GM12891 (cell line): ENCODE measurements at regions not wholly inside any gene's neighbourhood (a gene's known extent, or its start where the extent isn't known, plus 50 kb on each side); places are given as distances from the start of the nearest gene placed in this dataset.

Source experiments
- DNase-seq: peaks from one replicate; pipeline ENCODE4 v3.0.0; 2011; ENCODE audit warnings: low spot score; ENCODE audit not compliant: insufficient read length
- FAIRE-seq: peaks from 2 replicates; lab custom pipeline; 2011; peaks lifted over from hg19 to GRCh38; lab: Jason Lieb, UNC
- PAX5 ChIP-seq: IDR thresholded peaks from 2 replicates; pipeline ENCODE4 v1.6.1; 2011; ENCODE audit warnings: low read length, moderate library complexity, mild to moderate bottlenecking; ENCODE audit not compliant: insufficient read depth, severe bottlenecking
- POLR2A ChIP-seq: IDR thresholded peaks from 2 replicates; pipeline ENCODE4 v1.6.1; 2011; ENCODE audit warnings: low read depth, low read length, control low read depth
- POLR2AphosphoS5 ChIP-seq: IDR thresholded peaks from 2 replicates; pipeline ENCODE4 v1.6.1; 2011; ENCODE audit warnings: low read depth, low read length, control low read depth
- POU2F2 ChIP-seq: IDR thresholded peaks from 2 replicates; pipeline ENCODE4 v1.6.1; 2011; ENCODE audit warnings: low read depth, mild to moderate bottlenecking, control low read depth, low read length, moderate library complexity
- SPI1 ChIP-seq: IDR thresholded peaks from 2 replicates; pipeline ENCODE4 v1.6.1; 2011; ENCODE audit warnings: low read depth, low read length, control low read depth
- TAF1 ChIP-seq: IDR thresholded peaks from 2 replicates; pipeline ENCODE4 v1.6.1; 2011; ENCODE audit warnings: low read depth, low read length, control low read depth

- TF ChIP-seq POLR2AphosphoS5 (no peak), PAX5 (no peak), TAF1 (no peak), SPI1 (no peak), POU2F2 (no peak), POLR2A (no peak)
- FAIRE-seq: no peak
Observed at GRCh38 chr9:16152276-16153101, 599.6 kb downstream of the CCDC171 start.

GRCh38 chr9:16153221-16153620 is 600.4 kb downstream of the CCDC171 start:
- no peak for DNase-seq
- no peak for TF ChIP-seq POU2F2
- TF ChIP-seq POLR2A: no peak
- no peak for TF ChIP-seq SPI1
- no peak for TF ChIP-seq TAF1
- no peak for TF ChIP-seq PAX5
- no peak for TF ChIP-seq POLR2AphosphoS5
- no peak for FAIRE-seq

More at GRCh38 chr9:16152276-16153101, 599.6 kb downstream of the CCDC171 start:
- DNase-seq: no peak

DNA sequence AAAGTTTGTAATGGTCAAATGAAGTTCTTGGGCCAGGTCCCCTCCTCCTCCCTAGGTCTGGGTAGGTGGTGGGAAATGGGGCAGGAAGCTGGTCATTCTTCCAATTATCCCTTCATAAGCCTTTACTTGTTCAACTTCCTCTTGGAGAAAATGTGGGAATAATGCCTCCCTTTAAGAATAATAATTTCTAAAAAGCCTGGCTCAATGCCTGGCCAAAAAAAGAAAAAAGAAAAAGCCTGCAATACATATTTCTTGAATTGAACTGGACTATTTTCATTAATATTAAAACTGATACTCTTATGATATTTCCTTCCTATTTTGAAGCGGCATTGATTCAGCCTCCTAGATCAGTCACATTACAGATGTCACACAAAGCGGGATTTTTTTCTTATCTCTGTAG is 600.9 kb downstream of the CCDC171 start:
- FAIRE-seq: no peak
- no peak for DNase-seq
- no peak for TF ChIP-seq POU2F2
- no peak for TF ChIP-seq SPI1
- no peak for TF ChIP-seq PAX5
- TF ChIP-seq POLR2A: no peak
- TF ChIP-seq POLR2AphosphoS5: no peak
- no peak for TF ChIP-seq TAF1

GRCh38 chr9:16154521-16155078 is 601.8 kb downstream of the CCDC171 start:
- FAIRE-seq (no peak), DNase-seq (peak; percentile 28)
- TF ChIP-seq POU2F2 (no peak), SPI1 (no peak), POLR2A (no peak), POLR2AphosphoS5 (no peak), PAX5 (no peak), TAF1 (no peak)

DNA sequence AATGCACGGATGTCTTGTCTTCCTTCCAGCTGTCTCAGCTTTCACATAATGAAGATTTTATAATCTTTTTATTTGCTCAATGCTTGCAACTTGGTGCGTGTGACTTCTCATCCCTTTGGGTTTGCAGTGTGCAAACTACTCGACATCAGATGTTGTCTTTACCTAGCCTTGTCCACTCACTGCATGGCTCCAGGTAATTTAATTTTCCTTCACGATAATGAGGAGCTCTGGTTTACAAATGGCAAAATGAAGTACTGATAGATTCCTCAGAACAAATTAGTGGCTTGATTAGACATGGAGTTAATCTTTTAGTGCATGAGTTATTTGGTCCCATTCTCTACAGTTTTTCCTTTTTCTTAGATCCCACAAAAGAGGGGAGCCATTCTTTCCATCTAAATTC is 603.0 kb downstream of the CCDC171 start:
- no peak for TF ChIP-seq SPI1
- TF ChIP-seq PAX5: no peak
- TF ChIP-seq TAF1: no peak
- TF ChIP-seq POLR2A: no peak
- FAIRE-seq: no peak
- no peak for DNase-seq

DNA sequence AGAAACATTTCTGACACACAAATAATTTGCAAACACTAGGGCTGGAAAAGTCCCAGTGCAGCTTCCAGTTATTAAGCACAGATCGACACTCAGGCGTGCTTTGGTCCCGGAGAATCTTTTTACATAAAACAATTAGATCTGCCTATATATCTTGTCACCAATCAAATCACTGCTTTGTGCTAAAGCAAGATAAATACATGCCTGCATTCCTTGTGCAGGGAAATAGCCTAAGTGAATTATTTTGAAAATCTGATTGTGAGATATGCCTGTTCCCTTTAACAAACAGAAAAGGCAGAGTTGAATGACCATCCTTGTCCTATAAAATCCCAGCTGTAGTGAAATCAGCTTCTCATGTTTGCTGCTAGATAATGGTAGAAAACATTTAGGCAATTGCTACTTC is 604.4 kb downstream of the CCDC171 start:
- DNase-seq (no peak), FAIRE-seq (no peak)
- TF ChIP-seq TAF1: no peak
- TF ChIP-seq SPI1: no peak
- TF ChIP-seq PAX5: no peak
- no peak for TF ChIP-seq POLR2AphosphoS5
- no peak for TF ChIP-seq POU2F2
- TF ChIP-seq POLR2A: no peak

DNA sequence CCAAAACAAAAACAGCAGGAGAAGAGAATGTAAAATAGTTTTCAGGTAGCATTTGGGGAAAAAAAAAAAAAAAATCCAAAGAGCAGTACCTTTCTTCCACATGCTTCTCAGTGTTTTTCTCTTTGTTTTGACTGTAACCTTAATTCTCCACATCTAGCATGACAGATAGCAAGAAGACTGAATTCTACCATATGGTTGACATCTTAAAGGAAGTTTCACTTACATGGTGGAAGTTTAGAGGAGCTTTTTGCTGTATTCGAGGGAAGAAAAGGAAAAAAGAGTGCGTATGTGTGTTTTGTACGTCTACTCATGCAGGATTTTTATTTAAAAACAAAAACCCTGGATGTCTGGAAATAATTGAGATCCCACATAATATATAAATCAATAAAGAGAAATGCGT is 604.8 kb downstream of the CCDC171 start:
- FAIRE-seq: no peak
- TF ChIP-seq POU2F2: no peak
- no peak for TF ChIP-seq POLR2AphosphoS5
- no peak for TF ChIP-seq PAX5
- no peak for TF ChIP-seq TAF1
- TF ChIP-seq SPI1: no peak
- TF ChIP-seq POLR2A: no peak
- no peak for DNase-seq

DNA sequence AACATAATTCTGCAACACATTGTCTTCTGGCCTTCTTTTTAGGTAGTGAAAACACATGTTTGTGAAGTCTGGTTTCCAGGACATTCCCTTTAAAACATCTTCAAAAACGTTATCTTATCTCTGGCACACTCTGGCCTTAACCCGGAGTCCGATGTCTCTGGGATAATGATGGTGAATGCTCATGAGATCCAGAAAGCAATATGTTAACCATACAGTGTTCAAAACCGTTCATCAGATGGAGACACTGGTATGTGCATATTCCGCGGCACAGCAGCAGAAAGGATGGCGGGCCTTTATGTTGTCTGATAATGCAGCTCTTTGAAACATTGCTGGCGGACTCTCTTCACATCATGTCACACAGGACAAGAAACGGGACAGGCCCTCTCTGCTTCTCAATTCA is 605.2 kb downstream of the CCDC171 start:
- no peak for FAIRE-seq
- no peak for TF ChIP-seq POLR2A
- no peak for TF ChIP-seq TAF1
- no peak for TF ChIP-seq POLR2AphosphoS5
- TF ChIP-seq PAX5: no peak
- no peak for TF ChIP-seq POU2F2
- no peak for TF ChIP-seq SPI1
- DNase-seq: no peak

DNA sequence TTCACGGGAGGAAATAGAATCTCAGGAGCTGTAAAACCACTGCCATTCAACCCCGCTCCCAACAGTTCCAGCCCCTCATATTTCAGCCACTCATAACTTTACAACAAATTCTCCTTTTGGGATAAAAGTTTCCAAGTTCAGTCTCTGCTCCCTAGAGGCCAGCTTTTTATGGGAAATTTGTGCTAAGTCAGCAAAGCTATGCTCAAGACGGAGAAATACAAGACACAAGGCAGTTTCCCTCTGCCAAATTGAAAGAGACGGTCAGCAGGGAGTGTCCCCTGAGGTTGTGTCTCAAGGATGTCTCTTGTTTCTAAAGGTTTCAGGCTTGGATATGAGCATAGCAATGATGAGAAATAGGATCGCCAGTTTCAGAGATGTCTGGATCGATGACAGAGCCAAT is 608.6 kb downstream of the CCDC171 start:
- FAIRE-seq (no peak), DNase-seq (no peak)
- no peak for TF ChIP-seq POLR2AphosphoS5
- TF ChIP-seq POLR2A: no peak
- TF ChIP-seq PAX5: no peak
- no peak for TF ChIP-seq POU2F2
- TF ChIP-seq TAF1: no peak
- TF ChIP-seq SPI1: no peak

DNA sequence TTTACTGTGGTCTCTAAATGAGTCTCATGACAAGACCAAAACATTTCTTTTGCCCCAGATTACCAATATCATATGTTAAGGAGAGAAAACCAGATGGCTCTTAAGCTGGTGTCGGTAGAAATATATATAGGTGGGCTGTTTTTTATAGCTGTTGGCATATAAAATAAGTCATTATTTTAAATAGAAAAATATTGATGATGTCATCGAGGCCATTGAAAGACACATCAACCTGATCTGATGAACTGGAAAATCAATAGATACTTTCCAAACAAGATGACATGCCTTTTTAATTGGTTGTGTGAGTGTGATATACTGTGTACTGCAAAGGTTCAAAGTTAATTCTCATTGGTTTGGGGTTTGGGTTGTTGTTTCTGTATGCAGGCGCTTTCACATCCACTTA is 617.3 kb downstream of the CCDC171 start:
- FAIRE-seq: no peak
- no peak for DNase-seq
- TF ChIP-seq POLR2AphosphoS5 (no peak), POU2F2 (no peak), SPI1 (no peak), POLR2A (no peak), TAF1 (no peak), PAX5 (no peak)
